HG03103 (cell line): ENCODE measurements at regions not wholly inside any gene's neighbourhood (a gene's known extent, or its start where the extent isn't known, plus 50 kb on each side); places are given as distances from the start of the nearest gene placed in this dataset.

Source experiments
- ATAC-seq: cut with Tn5 transposase; IDR thresholded peaks from one replicate; pipeline ENCODE4 v1.9.1; 2021; ENCODE audit warnings: low read depth; ENCODE audit not compliant: unreplicated experiment

DNA sequence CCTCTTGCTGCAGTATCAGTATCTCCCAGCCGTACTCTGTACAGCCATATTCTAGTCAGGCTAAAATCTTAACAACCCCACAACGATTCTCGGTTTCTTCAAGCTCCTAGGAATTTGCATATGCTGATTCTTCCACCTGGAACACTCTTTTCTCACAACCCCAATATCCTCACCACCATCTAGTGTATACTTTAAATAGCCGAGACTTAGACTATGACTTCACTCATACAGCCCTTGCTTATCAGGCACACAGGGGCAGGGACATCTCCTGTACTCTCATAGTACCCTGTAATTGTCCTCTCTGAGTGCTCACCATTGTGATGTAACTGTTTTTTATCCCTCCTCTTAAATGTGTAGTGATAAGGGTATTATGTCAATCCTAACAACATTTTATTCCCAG lies 2126.4 kb upstream of the TENM3 start:
- ATAC-seq, result no peak

DNA sequence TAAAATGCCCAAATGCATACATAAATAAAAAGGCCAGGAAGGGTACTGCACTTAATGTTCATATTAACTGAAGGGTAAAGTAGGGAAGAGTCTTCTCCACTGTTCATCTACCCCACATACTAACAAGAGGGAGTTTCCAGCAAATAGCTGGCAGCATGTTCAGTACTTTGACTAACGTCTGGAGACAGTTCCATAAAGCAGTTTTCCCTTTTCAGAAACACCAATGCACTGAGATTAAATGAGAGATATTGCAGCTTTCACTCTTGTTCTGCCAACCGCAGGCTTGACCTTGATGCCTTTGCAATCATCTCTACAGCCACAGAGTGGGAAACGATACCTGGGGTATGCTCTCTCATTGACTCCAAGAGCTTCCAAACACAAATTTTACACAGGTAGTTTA lies 2123.1 kb upstream of the TENM3 start:
- no peak for ATAC-seq

- ATAC-seq, result peak; percentile 47
Measured at GRCh38 chr4:180134091-180134866, 2108.9 kb upstream of the TENM3 start.

GRCh38 chr4:180141734-180142133 lies 2101.5 kb upstream of the TENM3 start:
- ATAC-seq, result no peak

GRCh38 chr4:180148737-180149136 lies 2094.5 kb upstream of the TENM3 start:
- no peak for ATAC-seq

DNA sequence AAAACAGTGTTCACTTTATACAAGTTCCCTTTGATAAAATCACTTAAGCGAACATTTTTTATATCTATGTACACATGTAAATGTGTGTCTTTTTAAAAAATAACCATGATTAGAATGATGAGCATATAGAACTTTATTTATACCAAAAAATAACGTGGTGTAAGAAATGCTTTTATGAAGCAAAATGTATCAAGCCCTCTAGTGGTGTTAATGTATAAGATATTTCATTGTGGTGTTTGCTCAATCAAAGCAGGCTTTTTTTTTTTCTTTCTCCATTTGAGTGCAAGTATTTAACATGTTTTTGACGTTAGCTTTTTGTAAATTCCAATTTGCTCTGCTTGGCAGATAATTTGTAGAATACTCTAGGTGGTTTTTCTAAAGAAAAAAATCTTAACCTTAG lies 2092.4 kb upstream of the TENM3 start:
- ATAC-seq, result no peak

- no peak for ATAC-seq
Measured at GRCh38 chr4:180152831-180153230, 2090.4 kb upstream of the TENM3 start.

- ATAC-seq, result no peak
Measured at GRCh38 chr4:180153587-180153986, 2089.6 kb upstream of the TENM3 start.

GRCh38 chr4:180156684-180157083 lies 2086.5 kb upstream of the TENM3 start:
- ATAC-seq, result no peak

GRCh38 chr4:180160195-180160983 lies 2082.8 kb upstream of the TENM3 start:
- no peak for ATAC-seq

DNA sequence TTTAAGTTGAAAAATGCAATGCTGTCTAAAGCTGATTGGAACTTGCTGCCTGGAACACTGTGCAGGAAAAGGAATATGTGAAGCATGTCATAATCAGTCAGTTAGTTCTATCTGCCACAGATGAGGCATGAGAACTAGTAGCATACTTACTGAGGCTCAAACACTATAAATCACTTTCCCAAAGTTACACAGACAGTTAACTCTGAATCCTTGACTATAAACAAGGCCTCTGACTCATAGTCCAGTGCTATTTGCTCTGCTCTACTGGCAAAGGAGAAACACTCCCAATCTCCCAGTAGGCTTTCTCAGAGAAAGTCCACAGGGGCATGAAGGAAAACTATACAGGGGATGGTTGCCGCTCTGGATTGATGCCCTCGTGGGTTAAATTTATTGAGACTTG lies 2078.4 kb upstream of the TENM3 start:
- no peak for ATAC-seq

DNA sequence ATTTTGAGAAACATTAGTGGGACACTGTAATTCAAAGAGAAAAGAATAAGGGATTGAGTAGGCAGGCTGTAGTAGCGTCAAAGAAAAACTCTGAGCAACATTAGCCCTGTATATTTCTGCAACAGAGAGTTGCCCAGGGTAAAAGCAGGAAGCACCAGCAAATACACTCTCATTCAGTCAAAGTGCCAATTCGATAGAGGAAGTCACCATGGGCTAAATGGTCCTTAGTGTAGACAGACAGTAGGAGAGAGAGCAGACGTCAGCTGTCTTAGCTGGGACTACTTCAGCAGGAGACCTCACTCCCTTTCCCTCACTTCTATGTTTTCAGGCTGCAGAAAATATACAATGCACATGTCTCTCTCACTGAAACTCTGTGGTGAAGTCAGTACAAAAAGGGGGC lies 2073.8 kb upstream of the TENM3 start:
- ATAC-seq, result no peak

DNA sequence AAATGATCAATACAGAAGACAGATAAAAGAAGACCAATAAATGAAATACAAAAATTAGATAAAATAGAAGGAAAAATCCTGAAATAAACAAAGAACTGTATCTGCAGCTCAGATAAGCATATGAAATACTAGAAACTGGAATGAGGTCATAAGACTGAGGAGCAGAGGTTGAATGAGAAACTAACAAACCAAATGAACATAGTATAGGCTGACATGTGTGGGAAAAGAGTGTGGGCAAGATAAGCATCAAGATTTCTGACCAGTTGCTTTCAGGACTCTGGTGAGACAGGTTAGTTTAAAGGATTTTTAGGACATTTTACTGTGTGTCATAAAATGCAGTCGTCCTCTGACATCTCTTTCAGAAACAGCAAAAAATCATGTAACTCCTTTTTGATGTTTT lies 2073.2 kb upstream of the TENM3 start:
- no peak for ATAC-seq

GRCh38 chr4:180179146-180179545 lies 2064.1 kb upstream of the TENM3 start:
- ATAC-seq, result no peak

DNA sequence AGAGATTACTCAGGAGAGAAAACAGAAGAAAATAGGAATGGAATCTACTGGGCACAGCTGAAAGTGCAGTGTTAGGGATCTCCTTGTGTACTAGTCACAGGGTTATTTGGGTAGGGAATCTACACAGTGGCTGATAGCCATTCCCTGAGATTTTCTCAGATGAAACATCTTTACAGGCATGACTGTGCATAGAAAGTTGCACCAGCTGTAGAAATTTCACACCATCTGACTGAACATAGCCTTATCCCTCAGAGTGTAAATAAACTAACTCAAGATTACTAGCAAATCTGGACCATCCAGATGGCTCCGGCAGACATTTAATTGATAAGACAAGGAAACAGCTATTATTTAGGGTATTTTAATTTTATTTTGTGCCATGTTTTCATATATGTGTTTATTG lies 2053.5 kb upstream of the TENM3 start:
- ATAC-seq, result no peak

DNA sequence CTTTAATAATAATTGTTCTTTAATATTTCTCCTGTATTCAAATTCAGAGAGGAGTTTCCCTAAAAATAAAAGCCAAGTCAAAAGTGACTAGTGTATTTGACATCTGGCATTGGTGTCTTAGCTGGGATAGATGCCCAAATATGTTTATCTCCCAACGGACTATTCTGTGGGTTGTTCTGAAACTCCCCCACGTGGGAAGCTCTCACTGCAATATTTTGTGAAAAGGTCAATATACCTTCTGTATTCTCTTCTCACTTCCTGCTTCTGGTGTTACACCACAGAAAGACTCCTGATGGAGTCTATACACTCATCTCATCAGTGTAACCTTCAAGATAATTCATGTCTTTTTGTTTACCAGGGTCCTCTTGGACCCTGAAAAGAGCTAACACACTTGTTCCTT lies 2052.8 kb upstream of the TENM3 start:
- ATAC-seq, result peak; percentile 76

GRCh38 chr4:180197471-180197870 lies 2045.7 kb upstream of the TENM3 start:
- ATAC-seq, result no peak

GRCh38 chr4:180203349-180203748 lies 2039.9 kb upstream of the TENM3 start:
- ATAC-seq, result peak; percentile 78

GRCh38 chr4:180205276-180205675 lies 2037.9 kb upstream of the TENM3 start:
- no peak for ATAC-seq

DNA sequence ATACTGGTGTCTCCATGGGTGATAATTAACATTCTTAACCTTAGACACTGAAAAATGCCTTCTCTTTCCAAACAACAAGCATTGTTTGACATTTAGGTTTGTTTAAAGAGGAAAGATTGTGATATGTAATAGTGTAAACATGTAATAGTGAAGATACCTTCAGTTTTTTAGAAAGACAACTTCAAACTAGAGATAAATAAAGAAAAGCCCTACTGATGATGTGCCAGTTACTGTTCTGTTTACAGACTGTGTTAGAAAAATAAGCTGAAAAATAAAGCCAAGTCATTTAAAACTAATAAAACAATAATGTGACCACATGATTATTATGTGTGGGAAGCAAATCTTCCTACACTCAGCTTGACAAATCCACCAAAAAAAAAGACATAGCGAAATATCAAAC lies 2035.3 kb upstream of the TENM3 start:
- no peak for ATAC-seq

DNA sequence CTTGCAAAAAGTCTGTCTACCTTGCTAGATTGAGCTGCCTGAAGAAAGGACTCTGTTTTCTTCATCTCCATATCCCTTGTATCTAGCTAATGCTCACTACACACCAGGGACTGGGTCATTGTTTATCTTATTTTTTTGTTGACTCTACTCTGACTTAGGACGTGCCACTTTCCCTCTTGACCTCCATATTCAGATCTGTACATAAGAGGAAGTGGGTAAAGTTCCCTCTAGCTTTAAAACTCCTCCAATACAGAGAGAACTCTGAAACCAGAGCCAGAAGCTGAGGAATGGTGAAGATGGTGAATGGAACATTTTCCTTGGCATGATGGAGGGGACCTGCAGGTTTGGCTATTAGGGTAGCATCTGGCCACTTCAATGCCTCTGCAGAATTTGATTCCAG lies 2026.1 kb upstream of the TENM3 start:
- ATAC-seq, result no peak

DNA sequence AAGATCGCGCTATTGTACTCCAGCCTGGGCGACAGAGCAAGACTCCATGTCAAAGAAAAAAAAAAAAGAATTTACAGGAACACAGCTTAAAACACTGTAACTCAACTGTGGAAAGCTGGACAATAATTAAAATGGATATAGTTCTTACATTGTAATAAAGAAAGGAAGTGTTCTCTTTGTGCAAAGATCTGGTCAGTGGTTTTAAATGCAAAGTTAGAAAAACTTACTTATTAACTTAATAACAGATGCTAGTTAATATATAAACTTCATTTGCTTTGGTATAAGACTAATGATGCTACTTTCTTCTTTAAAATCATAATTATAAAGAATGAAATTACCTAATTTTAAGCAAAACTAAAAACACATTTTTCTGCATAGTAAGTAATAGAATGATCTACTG lies 2024.1 kb upstream of the TENM3 start:
- ATAC-seq, result no peak
